ENCODE measurements at regions not wholly inside any gene's neighbourhood (a gene's known extent, or its start where the extent isn't known, plus 50 kb on each side); places are given as distances from the start of the nearest gene placed in this dataset.

DNA sequence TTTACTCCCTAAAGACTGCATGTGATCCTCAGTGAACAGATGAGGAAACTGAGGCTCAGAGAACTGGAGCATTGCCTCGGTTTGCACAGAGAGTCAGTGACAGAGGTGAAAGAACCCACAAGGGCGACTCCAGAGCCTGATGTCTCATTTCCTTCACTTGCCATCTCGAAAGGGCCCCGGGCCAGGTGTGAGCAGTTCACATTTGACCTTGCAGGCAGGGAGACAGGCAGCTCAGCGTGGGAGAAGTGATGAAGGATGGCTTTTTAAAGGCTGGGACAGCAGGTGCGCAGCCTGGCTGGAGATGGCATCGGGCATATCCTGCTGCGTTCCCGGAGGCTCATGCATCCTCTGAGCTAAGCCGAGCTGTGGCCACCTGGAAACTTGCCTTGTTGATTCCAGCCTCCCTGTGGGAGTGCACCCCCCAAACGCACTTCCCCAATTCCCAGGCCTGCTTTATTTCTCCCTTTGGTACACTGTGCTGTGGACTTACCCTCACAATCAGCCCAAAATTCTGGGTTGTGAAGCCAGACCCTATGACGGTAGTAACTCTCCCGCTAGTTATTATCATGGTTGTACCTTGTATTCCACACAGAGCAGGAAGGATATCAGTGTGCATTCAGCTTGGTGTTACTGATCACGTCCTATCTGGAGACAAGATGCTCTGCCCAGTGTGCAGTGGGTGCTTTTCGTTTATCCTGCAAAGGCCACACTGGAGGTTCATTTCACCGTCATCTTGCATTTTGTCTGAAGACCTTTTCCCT is 753.2 kb upstream of the EEF2KMT start:
- Histone ChIP-seq H2AFZ (ENCODE audit: control insufficient read depth, low read length) (no peak overlapping the region), H3K79me2 (ENCODE audit: control insufficient read depth, insufficient read depth, low read length) (no peaks in the 10 kb centered on the region), H3K4me3 (ENCODE audit: control insufficient read depth in 2 of 3, extremely low read depth in 1 of 3, insufficient read depth in 2 of 3, low read depth in 1 of 3, low read length in 3 of 3) (no peak overlapping the region), H4K20me1 (ENCODE audit: control insufficient read depth, extremely low read depth, insufficient read depth, low read length) (no peaks in the 10 kb centered on the region), H3K36me3 (ENCODE audit: control insufficient read depth in 2 of 2, extremely low read depth in 1 of 2, insufficient read depth in 2 of 2, low read length in 2 of 2) (no peaks in the 10 kb centered on the region), H3K4me2 (ENCODE audit: control insufficient read depth, extremely low read depth, insufficient read depth, low read depth, low read length) (no peak overlapping the region), H3K9me1 (ENCODE audit: control insufficient read depth, extremely low read depth, insufficient read depth, low read length) (no peaks in the 10 kb centered on the region), H3K27ac (ENCODE audit: control insufficient read depth, insufficient read depth, low read length) (no peak overlapping the region), H3K27me3 (ENCODE audit: control insufficient read depth, extremely low read depth, insufficient read depth, low read length) (no peaks in the 10 kb centered on the region), H3K4me1 (ENCODE audit: control insufficient read depth, extremely low read depth, insufficient read depth, low read length) (no peaks in the 10 kb centered on the region), H3K9ac (ENCODE audit: control insufficient read depth, extremely low read depth, insufficient read depth, low read length) (no peak overlapping the region), H3K9me3 (ENCODE audit: control insufficient read depth, low read depth, low read length) (peaks cover 21% of the 10 kb centered on the region)
- no peak for TF ChIP-seq EZH2 (IDR thresholded peaks at IDR 0.05; ENCODE audit: low read length)
- TF ChIP-seq, protein P1, sequence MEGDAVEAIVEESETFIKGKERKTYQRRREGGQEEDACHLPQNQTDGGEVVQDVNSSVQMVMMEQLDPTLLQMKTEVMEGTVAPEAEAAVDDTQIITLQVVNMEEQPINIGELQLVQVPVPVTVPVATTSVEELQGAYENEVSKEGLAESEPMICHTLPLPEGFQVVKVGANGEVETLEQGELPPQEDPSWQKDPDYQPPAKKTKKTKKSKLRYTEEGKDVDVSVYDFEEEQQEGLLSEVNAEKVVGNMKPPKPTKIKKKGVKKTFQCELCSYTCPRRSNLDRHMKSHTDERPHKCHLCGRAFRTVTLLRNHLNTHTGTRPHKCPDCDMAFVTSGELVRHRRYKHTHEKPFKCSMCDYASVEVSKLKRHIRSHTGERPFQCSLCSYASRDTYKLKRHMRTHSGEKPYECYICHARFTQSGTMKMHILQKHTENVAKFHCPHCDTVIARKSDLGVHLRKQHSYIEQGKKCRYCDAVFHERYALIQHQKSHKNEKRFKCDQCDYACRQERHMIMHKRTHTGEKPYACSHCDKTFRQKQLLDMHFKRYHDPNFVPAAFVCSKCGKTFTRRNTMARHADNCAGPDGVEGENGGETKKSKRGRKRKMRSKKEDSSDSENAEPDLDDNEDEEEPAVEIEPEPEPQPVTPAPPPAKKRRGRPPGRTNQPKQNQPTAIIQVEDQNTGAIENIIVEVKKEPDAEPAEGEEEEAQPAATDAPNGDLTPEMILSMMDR (optimal IDR thresholded peaks at IDR 0.05 in 1 of 3, IDR thresholded peaks at IDR 0.05 in 1 of 3, conservative IDR thresholded peaks at IDR 0.05 in 1 of 3; ENCODE audit: extremely low read depth in 1 of 3, insufficient read depth in 2 of 3, low read length in 3 of 3), result no peak
- dilution Hi-C loops (cut with MboI; ENCODE audit: extremely low pct_ligation_motif_present, low sequenced_read_pairs), result no loop called here
- FAIRE-seq (no peak), DNase-seq (ENCODE audit: low read depth, low spot score) (no peak)

DNA sequence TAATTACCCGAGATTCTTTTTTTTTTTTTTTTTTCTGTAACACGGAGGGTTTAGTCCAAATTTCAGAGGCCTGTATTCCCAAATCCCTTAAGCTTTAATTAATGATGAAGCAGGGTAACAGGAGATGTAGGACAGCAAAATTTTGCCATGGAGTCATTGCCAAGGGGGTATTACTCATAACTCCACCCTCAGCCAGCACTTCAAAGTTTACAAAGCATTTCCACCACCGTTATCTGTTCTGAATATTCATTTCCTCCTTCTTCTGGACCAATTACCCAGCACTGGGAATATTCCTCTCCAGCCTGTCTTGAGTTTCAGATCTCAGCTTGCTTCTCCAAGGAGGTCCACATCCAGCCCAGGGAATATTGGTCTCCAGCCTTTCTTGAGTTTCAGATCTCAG is 747.5 kb upstream of the EEF2KMT start:
- peaks cover 10% of the 10 kb centered on the region for H3K9me3 ChIP-seq (ENCODE audit: control insufficient read depth, low read depth, low read length)
- no peak for TF ChIP-seq EZH2 (IDR thresholded peaks at IDR 0.05; ENCODE audit: low read length)
- TF ChIP-seq, protein P1 (optimal IDR thresholded peaks at IDR 0.05 in 1 of 3, IDR thresholded peaks at IDR 0.05 in 1 of 3, conservative IDR thresholded peaks at IDR 0.05 in 1 of 3; ENCODE audit: extremely low read depth in 1 of 3, insufficient read depth in 2 of 3, low read length in 3 of 3), result no peak
- H4K20me1 ChIP-seq (ENCODE audit: control insufficient read depth, extremely low read depth, insufficient read depth, low read length), result no peaks in the 10 kb centered on the region
- no peaks in the 10 kb centered on the region for H3K4me1 ChIP-seq (ENCODE audit: control insufficient read depth, extremely low read depth, insufficient read depth, low read length)
- no peak overlapping the region for H3K4me2 ChIP-seq (ENCODE audit: control insufficient read depth, extremely low read depth, insufficient read depth, low read depth, low read length)
- no peaks in the 10 kb centered on the region for H3K27me3 ChIP-seq (ENCODE audit: control insufficient read depth, extremely low read depth, insufficient read depth, low read length)
- H3K79me2 ChIP-seq (ENCODE audit: control insufficient read depth, insufficient read depth, low read length), result no peaks in the 10 kb centered on the region
- no peak overlapping the region for H3K4me3 ChIP-seq (ENCODE audit: control insufficient read depth in 2 of 3, extremely low read depth in 1 of 3, insufficient read depth in 2 of 3, low read depth in 1 of 3, low read length in 3 of 3)
- DNase-seq (ENCODE audit: low read depth, low spot score), result no peak
- no peak overlapping the region for H3K9ac ChIP-seq (ENCODE audit: control insufficient read depth, extremely low read depth, insufficient read depth, low read length)
- H3K36me3 ChIP-seq (ENCODE audit: control insufficient read depth in 2 of 2, extremely low read depth in 1 of 2, insufficient read depth in 2 of 2, low read length in 2 of 2), result no peaks in the 10 kb centered on the region
- dilution Hi-C loops (cut with MboI; ENCODE audit: extremely low pct_ligation_motif_present, low sequenced_read_pairs), result no loop called here
- H3K9me1 ChIP-seq (ENCODE audit: control insufficient read depth, extremely low read depth, insufficient read depth, low read length), result no peaks in the 10 kb centered on the region
- no peak overlapping the region for H2AFZ ChIP-seq (ENCODE audit: control insufficient read depth, low read length)
- no peak for FAIRE-seq
- H3K27ac ChIP-seq (ENCODE audit: control insufficient read depth, insufficient read depth, low read length), result no peak overlapping the region

Measured in keratinocyte (primary cell).